ENCODE measurements at regions not wholly inside any gene's neighbourhood (a gene's known extent, or its start where the extent isn't known, plus 50 kb on each side); places are given as distances from the start of the nearest gene placed in this dataset.

DNA sequence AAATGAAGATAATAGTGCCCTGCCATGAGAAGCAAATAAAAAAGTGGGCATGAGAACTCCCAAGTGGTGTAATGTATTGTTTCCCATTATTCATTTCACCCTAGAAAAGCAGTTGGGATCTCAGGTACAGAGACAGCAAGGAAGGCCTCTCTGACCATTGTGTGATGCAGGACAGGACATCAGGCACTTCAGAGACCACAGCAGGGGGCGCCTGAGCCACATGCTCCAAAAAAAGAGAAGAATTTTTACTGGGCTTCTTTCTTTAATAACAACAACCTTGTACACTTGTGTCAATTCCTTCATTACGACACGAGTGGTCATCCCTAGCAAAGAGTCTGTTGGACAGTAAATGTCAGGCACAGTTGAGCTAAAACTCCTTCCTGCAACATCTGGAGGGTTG lies 533.3 kb downstream of the OMA1 start:
- TF ChIP-seq, protein P1, sequence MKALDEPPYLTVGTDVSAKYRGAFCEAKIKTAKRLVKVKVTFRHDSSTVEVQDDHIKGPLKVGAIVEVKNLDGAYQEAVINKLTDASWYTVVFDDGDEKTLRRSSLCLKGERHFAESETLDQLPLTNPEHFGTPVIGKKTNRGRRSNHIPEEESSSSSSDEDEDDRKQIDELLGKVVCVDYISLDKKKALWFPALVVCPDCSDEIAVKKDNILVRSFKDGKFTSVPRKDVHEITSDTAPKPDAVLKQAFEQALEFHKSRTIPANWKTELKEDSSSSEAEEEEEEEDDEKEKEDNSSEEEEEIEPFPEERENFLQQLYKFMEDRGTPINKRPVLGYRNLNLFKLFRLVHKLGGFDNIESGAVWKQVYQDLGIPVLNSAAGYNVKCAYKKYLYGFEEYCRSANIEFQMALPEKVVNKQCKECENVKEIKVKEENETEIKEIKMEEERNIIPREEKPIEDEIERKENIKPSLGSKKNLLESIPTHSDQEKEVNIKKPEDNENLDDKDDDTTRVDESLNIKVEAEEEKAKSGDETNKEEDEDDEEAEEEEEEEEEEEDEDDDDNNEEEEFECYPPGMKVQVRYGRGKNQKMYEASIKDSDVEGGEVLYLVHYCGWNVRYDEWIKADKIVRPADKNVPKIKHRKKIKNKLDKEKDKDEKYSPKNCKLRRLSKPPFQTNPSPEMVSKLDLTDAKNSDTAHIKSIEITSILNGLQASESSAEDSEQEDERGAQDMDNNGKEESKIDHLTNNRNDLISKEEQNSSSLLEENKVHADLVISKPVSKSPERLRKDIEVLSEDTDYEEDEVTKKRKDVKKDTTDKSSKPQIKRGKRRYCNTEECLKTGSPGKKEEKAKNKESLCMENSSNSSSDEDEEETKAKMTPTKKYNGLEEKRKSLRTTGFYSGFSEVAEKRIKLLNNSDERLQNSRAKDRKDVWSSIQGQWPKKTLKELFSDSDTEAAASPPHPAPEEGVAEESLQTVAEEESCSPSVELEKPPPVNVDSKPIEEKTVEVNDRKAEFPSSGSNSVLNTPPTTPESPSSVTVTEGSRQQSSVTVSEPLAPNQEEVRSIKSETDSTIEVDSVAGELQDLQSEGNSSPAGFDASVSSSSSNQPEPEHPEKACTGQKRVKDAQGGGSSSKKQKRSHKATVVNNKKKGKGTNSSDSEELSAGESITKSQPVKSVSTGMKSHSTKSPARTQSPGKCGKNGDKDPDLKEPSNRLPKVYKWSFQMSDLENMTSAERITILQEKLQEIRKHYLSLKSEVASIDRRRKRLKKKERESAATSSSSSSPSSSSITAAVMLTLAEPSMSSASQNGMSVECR (CRISPR knock-in tag; IDR thresholded peaks at IDR 0.05): no peak
- TF ChIP-seq GTF2F1 (IDR thresholded peaks at IDR 0.05; ENCODE audit: low read depth, low read length): no peak
- TF ChIP-seq ZNF586 (CRISPR knock-in tag; conservative IDR thresholded peaks at IDR 0.05): no peak
- TF ChIP-seq, protein P2, sequence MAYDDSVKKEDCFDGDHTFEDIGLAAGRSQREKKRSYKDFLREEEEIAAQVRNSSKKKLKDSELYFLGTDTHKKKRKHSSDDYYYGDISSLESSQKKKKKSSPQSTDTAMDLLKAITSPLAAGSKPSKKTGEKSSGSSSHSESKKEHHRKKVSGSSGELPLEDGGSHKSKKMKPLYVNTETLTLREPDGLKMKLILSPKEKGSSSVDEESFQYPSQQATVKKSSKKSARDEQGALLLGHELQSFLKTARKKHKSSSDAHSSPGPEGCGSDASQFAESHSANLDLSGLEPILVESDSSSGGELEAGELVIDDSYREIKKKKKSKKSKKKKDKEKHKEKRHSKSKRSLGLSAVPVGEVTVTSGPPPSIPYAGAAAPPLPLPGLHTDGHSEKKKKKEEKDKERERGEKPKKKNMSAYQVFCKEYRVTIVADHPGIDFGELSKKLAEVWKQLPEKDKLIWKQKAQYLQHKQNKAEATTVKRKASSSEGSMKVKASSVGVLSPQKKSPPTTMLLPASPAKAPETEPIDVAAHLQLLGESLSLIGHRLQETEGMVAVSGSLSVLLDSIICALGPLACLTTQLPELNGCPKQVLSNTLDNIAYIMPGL (CRISPR knock-in tag; IDR thresholded peaks at IDR 0.05): no peak
- peak; percentile 27 to 34 (median 31); a peak in 2 of 6 replicates for TF ChIP-seq CTCF (IDR thresholded peaks at IDR 0.05 in 2 of 3, conservative IDR thresholded peaks at IDR 0.05 in 1 of 3; ENCODE audit: insufficient read depth in 2 of 3, low read depth in 1 of 3, low read length in 3 of 3)
- TF ChIP-seq U2AF2 (optimal IDR thresholded peaks at IDR 0.05; ENCODE audit: low read depth, low read length): no peak
- TF ChIP-seq ZBTB49 (CRISPR knock-in tag; IDR thresholded peaks at IDR 0.05; ENCODE audit: borderline replicate concordance): no peak
- no peak for TF ChIP-seq USF2 (CRISPR knock-in tag; IDR thresholded peaks at IDR 0.05)
- TF ChIP-seq, protein P3, sequence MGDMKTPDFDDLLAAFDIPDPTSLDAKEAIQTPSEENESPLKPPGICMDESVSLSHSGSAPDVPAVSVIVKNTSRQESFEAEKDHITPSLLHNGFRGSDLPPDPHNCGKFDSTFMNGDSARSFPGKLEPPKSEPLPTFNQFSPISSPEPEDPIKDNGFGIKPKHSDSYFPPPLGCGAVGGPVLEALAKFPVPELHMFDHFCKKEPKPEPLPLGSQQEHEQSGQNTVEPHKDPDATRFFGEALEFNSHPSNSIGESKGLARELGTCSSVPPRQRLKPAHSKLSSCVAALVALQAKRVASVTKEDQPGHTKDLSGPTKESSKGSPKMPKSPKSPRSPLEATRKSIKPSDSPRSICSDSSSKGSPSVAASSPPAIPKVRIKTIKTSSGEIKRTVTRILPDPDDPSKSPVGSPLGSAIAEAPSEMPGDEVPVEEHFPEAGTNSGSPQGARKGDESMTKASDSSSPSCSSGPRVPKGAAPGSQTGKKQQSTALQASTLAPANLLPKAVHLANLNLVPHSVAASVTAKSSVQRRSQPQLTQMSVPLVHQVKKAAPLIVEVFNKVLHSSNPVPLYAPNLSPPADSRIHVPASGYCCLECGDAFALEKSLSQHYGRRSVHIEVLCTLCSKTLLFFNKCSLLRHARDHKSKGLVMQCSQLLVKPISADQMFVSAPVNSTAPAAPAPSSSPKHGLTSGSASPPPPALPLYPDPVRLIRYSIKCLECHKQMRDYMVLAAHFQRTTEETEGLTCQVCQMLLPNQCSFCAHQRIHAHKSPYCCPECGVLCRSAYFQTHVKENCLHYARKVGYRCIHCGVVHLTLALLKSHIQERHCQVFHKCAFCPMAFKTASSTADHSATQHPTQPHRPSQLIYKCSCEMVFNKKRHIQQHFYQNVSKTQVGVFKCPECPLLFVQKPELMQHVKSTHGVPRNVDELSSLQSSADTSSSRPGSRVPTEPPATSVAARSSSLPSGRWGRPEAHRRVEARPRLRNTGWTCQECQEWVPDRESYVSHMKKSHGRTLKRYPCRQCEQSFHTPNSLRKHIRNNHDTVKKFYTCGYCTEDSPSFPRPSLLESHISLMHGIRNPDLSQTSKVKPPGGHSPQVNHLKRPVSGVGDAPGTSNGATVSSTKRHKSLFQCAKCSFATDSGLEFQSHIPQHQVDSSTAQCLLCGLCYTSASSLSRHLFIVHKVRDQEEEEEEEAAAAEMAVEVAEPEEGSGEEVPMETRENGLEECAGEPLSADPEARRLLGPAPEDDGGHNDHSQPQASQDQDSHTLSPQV (IDR thresholded peaks at IDR 0.05): no peak
- TF ChIP-seq NEUROD1 (IDR thresholded peaks at IDR 0.05; ENCODE audit: borderline replicate concordance, low read depth, low read length, partially characterized antibody): no peak
- no peak for TF ChIP-seq TEAD1 (CRISPR knock-in tag; IDR thresholded peaks at IDR 0.05)
- TF ChIP-seq FOXA1 (IDR thresholded peaks at IDR 0.05; ENCODE audit: borderline replicate concordance): no peak

All from K562 (cell line).